ENCODE measurements at regions not wholly inside any gene's neighbourhood (a gene's known extent, or its start where the extent isn't known, plus 50 kb on each side); places are given as distances from the start of the nearest gene placed in this dataset.

DNA sequence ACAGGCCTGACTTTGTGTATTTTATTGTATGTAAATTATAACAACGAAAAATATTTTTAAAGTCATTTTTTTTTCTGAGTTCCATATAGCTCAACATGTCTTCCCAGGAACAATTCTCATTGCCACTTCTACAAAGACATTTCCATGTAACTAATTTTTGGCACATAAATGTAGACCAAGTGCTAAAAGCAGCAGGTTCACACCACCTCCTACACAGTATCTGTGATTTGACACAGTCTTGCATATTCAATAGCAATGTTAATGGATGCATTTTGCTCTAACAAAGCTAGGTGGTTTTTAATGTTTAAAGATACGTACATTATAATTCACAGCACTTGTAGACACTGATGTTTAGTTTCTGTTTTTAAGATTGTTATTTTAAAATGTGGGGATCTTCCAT, 346.5 kb downstream of the GPAM start:
- DNase-seq = no peak

GRCh38 chr10:111837985-111838384, 345.6 kb downstream of the GPAM start:
- DNase-seq = no peak

DNA sequence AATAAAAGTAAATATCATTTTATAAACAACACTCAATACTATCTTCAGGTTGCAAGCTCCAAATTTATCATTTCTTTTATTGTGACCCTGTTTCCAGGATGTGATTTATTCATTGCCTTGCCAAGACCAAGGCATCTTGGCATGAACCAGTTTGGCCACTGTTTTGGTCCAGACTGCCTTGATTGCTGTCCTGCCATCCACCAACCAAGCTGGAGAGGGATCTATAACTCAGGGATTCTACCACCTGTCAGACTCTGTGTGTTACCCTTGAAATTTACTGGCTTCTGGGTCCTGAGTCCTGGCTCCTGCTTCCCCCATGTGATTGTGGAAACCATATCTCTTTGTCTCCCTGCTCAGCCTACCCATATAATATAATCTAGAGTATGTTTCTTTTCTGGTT, 343.0 kb downstream of the GPAM start:
- DNase-seq = no peak

DNA sequence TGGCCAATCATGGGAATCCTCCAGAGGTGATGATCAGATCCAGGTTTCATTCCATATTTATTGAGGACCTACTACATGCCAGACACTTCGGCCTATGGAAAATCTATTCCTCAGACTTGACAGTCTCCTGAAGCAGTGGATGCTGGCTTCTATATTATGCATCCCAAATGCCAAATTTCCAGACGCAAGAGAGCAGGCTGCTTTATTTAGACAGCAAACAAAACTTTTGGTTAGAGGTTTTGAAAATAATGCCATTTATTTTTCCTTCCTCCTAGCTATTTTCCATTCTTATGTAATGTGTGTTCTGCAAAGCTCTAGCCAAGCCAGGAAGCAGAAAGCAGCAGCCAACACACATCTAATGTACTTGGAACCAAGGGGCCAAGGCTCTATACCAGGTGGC, 330.8 kb downstream of the GPAM start:
- DNase-seq = no peak

- DNase-seq = no peak
Observed at GRCh38 chr10:111856631-111857030, 326.9 kb downstream of the GPAM start.

DNA sequence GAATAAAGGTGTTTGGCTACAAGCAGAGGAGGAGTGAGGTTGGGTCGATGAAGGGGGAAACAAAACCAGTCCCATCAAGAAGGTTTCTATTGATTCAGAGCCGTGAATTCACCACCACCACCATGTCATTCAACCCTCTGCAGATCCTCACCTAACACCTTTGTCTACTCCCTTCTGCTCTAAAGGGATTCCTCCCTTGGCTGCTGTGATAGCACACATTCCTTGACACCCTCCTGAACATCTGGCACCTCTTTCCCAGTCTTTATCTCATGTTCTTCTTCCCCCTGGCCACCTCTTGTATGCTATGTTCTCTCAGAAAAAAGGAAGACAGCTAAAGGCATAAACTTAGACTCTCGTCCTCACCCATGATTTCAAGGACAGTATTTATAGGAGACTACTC, 318.0 kb downstream of the GPAM start:
- DNase-seq = no peak

- DNase-seq = no peak
Observed at GRCh38 chr10:111871458-111871857, 312.1 kb downstream of the GPAM start.

GRCh38 chr10:111872591-111872990, 311.0 kb downstream of the GPAM start:
- DNase-seq = no peak

GRCh38 chr10:111873041-111873440, 310.5 kb downstream of the GPAM start:
- DNase-seq = no peak

DNA sequence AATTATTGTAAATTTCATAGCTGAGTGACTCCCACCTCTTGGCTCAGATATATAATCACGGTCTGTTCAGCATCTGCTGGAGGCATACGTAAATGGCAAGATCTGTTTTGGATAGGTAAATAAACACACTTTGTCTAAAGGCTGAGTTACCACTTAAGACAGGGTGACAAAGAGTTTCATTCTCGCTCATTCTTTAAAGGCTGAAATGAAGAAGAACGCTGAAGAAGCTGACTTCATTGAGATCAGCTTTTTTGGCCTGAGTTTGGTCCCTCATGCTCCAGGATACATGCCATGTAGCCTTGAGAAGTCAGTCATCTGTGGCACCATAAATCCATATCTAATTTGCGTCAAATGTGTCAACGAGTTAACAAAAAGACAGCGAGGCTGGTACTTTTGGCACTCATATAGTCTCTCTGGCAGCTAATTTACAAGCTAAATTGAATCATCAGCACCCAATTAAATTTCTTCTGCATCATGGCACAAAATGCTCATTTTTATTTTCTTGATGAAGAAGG, 309.9 kb downstream of the GPAM start:
- no peak for DNase-seq

DNA sequence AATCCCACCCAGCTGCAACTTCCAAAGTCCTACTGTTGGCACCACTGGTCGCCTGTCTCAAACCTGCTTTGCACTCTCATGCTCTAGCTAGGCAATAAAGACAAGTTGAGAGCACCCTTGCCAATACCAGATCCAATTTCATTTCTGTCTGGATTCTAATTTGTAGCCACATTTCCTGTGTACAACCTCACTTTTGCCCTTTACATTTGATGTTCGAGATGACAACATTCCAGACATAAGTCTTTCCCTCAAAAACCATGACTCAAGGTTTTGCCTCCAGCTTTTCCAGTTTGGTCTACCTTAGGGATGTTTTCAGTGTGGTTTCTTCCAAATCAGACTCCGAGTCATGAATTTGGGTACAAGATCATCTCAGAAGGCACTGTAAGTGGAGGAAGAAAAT, 309.0 kb downstream of the GPAM start:
- DNase-seq = no peak

- DNase-seq = no peak
Observed at GRCh38 chr10:111875725-111876124, 307.8 kb downstream of the GPAM start.

GRCh38 chr10:111877258-111877657, 306.3 kb downstream of the GPAM start:
- no peak for DNase-seq

DNA sequence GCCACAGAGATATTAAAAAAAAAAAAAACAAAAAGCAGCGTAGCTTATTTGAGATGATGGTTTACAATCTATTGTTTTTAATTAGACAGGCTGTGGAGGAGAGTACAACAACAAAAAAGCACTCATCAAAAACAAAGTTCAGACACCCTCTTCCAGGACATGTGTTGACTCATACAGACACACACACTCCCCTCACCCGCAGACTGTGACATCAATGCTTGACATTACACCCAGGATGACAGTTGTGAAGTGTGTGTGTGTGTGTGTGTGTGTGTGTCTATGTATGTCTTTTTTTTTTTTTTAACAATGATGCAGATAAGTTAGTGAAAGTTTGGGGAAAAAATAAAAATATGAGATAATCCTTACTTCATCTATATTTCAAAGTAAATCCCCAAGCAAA, 303.6 kb downstream of the GPAM start:
- DNase-seq = no peak

DNA sequence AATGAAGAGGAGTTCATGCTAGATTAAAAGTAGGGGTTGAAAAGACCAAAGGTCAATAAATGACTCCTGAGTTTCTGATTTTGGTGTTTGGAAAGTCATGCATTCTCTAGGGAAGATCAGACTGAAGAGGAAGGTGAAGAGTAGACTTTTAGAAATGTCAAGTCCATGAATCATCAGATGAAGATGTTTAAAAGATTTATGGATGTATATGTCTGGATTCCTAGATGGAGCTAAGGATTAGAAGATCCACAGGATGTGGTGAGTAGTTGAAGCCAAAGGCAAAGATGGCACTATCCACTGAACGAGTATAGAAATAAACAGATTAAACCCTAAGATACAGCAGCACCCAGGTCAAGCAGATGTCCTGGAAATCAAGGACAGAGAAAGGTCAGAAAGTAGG, 298.5 kb downstream of the GPAM start:
- no peak for DNase-seq

GRCh38 chr10:111885919-111886318, 297.6 kb downstream of the GPAM start:
- no peak for DNase-seq

- no peak for DNase-seq
Observed at GRCh38 chr10:111887266-111887665, 296.3 kb downstream of the GPAM start.

DNA sequence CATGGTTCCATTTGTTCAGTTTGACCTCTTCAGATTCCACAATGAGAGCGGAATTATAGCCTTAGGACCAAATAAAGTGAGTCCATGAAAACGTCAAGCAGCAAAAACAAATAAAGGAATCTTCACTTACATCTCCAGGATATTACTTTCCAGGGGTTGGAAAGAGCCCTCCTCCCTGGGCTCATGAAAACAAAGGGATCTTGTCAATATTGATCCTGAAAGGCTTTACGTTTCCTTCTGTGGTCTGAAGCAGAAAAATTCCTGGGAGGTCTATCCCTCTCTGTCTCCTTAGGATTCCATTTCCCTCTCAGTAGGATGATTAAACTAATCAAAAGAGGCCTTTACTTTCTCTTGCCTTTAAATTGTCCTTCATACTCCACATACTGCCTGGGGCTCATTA, 293.5 kb downstream of the GPAM start:
- no peak for DNase-seq

DNA sequence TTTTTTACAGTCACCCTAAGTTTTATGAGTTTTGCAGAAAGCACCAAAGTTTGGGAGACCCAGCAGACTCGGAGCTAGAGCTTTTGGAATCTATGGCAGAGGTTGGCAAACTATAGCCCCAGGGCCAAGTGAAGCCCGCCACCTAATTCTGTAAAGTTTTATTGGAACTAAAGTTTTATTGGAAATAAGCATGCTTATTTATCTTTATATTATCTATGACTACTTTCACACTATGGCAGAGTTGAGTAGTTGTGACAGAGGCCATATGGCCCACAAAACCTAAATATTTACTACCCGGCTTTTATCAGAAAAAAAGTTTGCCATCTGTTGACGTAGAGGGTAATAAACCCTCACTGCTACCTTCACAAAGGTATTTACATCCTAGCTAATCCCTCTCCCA, 267.6 kb downstream of the GPAM start:
- DNase-seq = no peak

GRCh38 chr10:111921821-111922220, 261.7 kb downstream of the GPAM start:
- DNase-seq = no peak

DNA sequence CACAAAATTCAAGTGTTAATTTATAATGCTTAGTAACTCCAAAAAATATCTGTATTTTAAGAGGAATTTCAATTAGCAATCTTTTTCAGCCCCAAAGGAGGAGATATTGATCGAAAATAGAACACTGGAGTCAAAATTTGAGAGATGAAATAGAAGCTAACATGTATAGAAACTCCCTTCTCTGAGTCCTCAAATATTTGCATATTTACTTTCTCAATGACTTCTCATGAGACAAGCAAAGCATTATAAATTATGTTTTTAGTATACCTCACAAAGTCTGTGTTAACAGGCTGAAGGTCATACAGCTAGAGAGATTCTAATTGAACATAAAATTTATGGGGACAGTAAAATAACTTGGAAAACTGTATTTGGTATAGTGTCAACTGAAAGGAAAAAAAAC, 260.5 kb downstream of the GPAM start:
- no peak for DNase-seq

GRCh38 chr10:111926286-111926685, 257.3 kb downstream of the GPAM start:
- DNase-seq = no peak

DNA sequence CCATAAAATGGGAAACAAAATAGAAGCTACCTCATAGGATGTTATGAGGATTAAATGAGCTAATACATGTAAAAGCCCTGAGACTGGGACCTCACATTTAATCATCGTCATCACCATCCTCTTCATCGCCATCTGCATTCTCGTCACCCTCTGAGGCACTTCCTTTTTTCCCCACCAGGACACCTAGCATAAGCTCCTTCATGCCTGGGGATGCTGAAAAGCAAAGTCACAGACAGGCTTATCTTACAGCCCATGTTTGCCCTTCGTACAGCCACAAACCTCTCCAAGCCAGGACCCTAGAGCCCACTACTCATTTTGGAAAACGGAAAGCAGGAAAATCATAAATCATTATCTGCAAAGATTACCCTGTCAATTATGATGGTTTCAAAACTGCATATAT, 249.6 kb downstream of the GPAM start:
- DNase-seq = no peak

DNA sequence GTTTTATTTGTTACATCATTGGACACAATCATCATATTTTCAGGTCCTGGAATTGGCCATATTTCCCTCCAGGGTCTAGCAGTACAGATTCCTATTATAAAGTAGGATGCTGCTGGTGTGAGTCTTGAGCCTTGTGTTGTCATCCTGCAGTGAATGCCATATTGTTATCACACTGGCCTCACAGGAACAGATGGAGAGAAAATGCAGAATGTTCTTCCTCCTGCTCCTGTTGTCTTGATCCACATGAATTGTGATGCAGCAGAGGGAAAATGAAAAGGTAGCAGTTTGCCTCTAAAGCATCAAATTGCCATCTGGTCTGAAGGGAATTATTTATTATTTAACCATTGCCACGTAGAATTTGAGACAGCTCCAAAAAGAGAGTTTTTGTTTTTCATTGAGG, 248.6 kb downstream of the GPAM start:
- no peak for DNase-seq

DNA sequence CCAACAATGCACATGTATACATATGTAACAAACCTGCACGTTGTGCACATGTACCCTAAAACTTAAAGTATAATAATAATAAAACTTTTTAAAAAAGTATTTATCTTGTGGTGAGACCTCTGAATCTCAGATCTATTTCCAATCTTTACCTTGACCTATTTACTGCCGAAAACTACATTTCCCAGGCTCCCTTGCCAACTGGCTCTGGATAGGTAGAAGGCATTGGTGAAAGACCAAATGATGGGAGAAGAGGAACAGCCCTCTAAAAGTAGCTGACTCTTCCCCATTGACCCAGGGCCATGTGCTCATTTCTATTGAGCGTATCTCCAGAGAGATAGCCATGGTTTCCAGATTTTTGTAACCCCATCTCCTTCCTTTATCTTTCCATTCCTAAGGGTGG, 247.4 kb downstream of the GPAM start:
- no peak for DNase-seq

GRCh38 chr10:111944331-111944730, 239.2 kb downstream of the GPAM start:
- DNase-seq = no peak

All from activated gamma-delta T cell treated with Interleukin-2 at 50 U/mL for 16 hours (primary cell).